Endodermal cell (in vitro differentiated cells): ENCODE measurements at regions not wholly inside any gene's neighbourhood (a gene's known extent, or its start where the extent isn't known, plus 50 kb on each side); places are given as distances from the start of the nearest gene placed in this dataset.

Source experiments
- DNase-seq: peaks from one replicate; pipeline ENCODE4 v3.0.0-alpha.2; 2017
- H3K27ac ChIP-seq: 2 replicates; pipeline ENCODE4 v1.5.1; 2013; ENCODE audit warnings: mild to moderate bottlenecking, low read depth, low read length, moderate library complexity
- H3K27me3 ChIP-seq: 2 replicates; pipeline ENCODE4 v1.6.1; 2013; ENCODE audit warnings: mild to moderate bottlenecking, low read length, moderate library complexity; ENCODE audit not compliant: insufficient read depth, control insufficient read depth, poor library complexity, severe bottlenecking
- H3K36me3 ChIP-seq: 2 replicates; pipeline ENCODE4 v1.7.0; 2013; ENCODE audit warnings: mild to moderate bottlenecking, low read length, moderate library complexity; ENCODE audit not compliant: control insufficient read depth, insufficient read depth
- H3K4me1 ChIP-seq: one replicate; pipeline ENCODE4 v1.7.0; 2013; ENCODE audit warnings: low read length; ENCODE audit not compliant: control insufficient read depth, insufficient read depth
- H3K4me3 ChIP-seq: 2 replicates; pipeline ENCODE4 v1.5.1; 2013; ENCODE audit warnings: mild to moderate bottlenecking, low read length, moderate library complexity
- H3K9ac ChIP-seq: 2 replicates; pipeline ENCODE4 v1.6.1; 2013; ENCODE audit warnings: mild to moderate bottlenecking, low read length, moderate library complexity; ENCODE audit not compliant: poor library complexity, severe bottlenecking; ENCODE audit errors: extremely low read depth
- H3K9me3 ChIP-seq: 2 replicates; pipeline ENCODE4 v1.6.1; 2013; ENCODE audit warnings: mild to moderate bottlenecking, low read length, moderate library complexity; ENCODE audit not compliant: control insufficient read depth
- H3K27ac Mint-ChIP-seq: 2 replicates; pipeline ENCODE4 v1.8.0; 2020; ENCODE audit warnings: mixed read lengths
- H3K27me3 Mint-ChIP-seq: 2 replicates; pipeline ENCODE4 v1.8.0; 2021; ENCODE audit warnings: mild to moderate bottlenecking, mixed read lengths; ENCODE audit not compliant: insufficient read depth
- H3K36me3 Mint-ChIP-seq: 2 replicates; pipeline ENCODE4 v1.8.0; 2020; ENCODE audit warnings: low read depth, mixed read lengths
- H3K4me1 Mint-ChIP-seq: 2 replicates; pipeline ENCODE4 v1.8.0; 2020; ENCODE audit warnings: mixed read lengths
- H3K4me3 Mint-ChIP-seq: 2 replicates; pipeline ENCODE4 v1.8.0; 2020; ENCODE audit warnings: mild to moderate bottlenecking, moderate library complexity, mixed read lengths
- H3K9me3 Mint-ChIP-seq: 2 replicates; pipeline ENCODE4 v1.8.0; 2020; ENCODE audit warnings: mild to moderate bottlenecking, mixed read lengths
- WGBS, 2 experiments: methylation state at CpG; one replicate each; pipeline versions ENCODE4 v1.1.5 to v1.1.7; 2013; ENCODE audit warnings: missing lambda C conversion rate in 2 of 2, mixed read lengths in 1 of 2; ENCODE audit not compliant: insufficient coverage in 1 of 2, insufficient read length in 1 of 2; 5-methylcytosine and 5-hydroxymethylcytosine counted together
- TF ChIP-seq, protein P1 (sequence below): fragments of 200-600 bp; sonication (generic); conservative IDR thresholded peaks from 2 replicates; pipeline ENCODE4 v1.5.0; 2021; ENCODE audit warnings: antibody characterized with exemption, mild to moderate bottlenecking

DNA sequence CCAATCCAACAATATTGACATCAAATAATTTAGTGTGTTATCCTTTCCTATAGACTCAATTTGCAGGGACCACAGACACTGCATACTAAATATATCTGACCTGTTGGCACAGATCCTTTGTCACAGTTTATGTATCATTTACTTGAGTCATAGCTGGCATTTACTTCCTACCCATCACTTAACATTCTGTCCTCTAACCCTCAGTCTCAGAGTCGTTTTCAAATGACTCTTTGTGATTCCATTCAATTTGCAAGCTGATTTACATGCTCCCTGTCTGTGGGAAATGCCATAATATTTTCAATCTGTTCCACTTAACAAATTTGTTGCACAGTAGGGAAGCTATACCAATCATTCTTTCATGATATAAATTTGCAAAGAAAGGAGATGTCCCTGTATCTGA is 265.7 kb upstream of the EDIL3 start:
- no peak overlapping the region for H3K27ac Mint-ChIP-seq
- no peaks in the 10 kb centered on the region for H3K36me3 ChIP-seq
- H3K4me1 Mint-ChIP-seq: no peaks in the 10 kb centered on the region
- H3K27me3 ChIP-seq: no peaks in the 10 kb centered on the region
- WGBS, 2 experiments: 33 to 37% methylated on average over 1 of the region's 1 CpG
- no peaks in the 10 kb centered on the region for H3K9me3 ChIP-seq
- no peak overlapping the region for H3K27ac ChIP-seq
- TF ChIP-seq, protein P1, sequence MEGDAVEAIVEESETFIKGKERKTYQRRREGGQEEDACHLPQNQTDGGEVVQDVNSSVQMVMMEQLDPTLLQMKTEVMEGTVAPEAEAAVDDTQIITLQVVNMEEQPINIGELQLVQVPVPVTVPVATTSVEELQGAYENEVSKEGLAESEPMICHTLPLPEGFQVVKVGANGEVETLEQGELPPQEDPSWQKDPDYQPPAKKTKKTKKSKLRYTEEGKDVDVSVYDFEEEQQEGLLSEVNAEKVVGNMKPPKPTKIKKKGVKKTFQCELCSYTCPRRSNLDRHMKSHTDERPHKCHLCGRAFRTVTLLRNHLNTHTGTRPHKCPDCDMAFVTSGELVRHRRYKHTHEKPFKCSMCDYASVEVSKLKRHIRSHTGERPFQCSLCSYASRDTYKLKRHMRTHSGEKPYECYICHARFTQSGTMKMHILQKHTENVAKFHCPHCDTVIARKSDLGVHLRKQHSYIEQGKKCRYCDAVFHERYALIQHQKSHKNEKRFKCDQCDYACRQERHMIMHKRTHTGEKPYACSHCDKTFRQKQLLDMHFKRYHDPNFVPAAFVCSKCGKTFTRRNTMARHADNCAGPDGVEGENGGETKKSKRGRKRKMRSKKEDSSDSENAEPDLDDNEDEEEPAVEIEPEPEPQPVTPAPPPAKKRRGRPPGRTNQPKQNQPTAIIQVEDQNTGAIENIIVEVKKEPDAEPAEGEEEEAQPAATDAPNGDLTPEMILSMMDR: no peak
- DNase-seq: no peak
- H3K36me3 Mint-ChIP-seq: no peaks in the 10 kb centered on the region
- no peak overlapping the region for H3K4me3 ChIP-seq
- no peaks in the 10 kb centered on the region for H3K27me3 Mint-ChIP-seq
- H3K4me3 Mint-ChIP-seq: no peak overlapping the region
- peaks cover 4% of the 10 kb centered on the region for H3K9me3 Mint-ChIP-seq
- no peaks in the 10 kb centered on the region for H3K4me1 ChIP-seq
- no peak overlapping the region for H3K9ac ChIP-seq

DNA sequence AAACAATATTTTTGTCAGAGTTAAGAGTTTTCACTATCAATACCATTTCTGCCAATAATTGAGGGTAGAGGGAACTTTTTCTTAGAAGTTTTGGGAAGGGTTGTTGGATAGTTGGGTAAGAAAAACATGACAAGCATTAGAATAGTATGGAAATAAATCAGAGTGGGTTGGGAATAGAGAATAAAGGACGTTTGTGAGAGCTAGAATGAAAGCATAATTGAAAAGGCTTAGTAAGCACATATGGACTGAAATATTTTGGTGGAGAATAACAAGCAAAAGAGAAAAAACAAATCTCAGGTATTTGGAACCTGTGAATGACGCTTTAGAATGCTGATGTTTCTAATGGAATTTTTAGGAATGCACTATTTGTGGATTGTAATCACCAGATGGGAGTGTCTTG is 262.9 kb upstream of the EDIL3 start:
- no peak overlapping the region for H3K27ac Mint-ChIP-seq
- 83 to 100% methylated on average over 2 of the region's 2 CpGs for WGBS, 2 experiments

DNA sequence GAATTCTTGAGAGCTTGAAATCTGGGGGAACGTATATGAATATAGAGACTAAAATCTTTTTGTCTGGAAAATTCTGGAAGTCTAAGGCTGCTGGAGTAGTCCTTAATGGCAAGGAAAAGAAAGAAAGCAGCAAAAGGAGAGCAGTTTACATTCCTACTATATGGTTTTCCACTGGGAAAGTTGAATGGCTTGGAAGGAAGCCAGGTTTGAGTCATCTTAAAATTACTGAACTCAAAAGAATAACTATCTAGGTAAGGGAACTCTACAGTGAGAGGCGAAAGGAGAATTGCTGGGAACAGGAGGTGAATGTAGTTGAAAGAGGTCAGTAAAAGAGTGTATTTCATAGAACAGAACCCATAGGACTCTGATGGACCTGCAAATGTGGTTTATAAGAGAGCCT is 258.1 kb upstream of the EDIL3 start:
- Histone ChIP-seq H3K4me1 (no peaks in the 10 kb centered on the region), H3K36me3 (no peaks in the 10 kb centered on the region), H3K27ac (no peak overlapping the region), H3K27me3 (no peaks in the 10 kb centered on the region), H3K4me3 (no peak overlapping the region), H3K9ac (no peak overlapping the region), H3K9me3 (no peaks in the 10 kb centered on the region)
- Mint-ChIP-seq H3K9me3 (peaks cover 4% of the 10 kb centered on the region), H3K4me3 (no peak overlapping the region), H3K36me3 (no peaks in the 10 kb centered on the region), H3K27ac (no peak overlapping the region), H3K27me3 (no peaks in the 10 kb centered on the region), H3K4me1 (no peaks in the 10 kb centered on the region)
- TF ChIP-seq, protein P1: no peak
- 88 to 100% methylated on average over 1 to 2 of the region's 2 CpGs for WGBS, 2 experiments
- no peak for DNase-seq

More for the DNA sequence above, 262.9 kb upstream of the EDIL3 start:
- H3K4me1 Mint-ChIP-seq: no peaks in the 10 kb centered on the region
- no peaks in the 10 kb centered on the region for H3K36me3 Mint-ChIP-seq
- no peak for DNase-seq
- no peaks in the 10 kb centered on the region for H3K4me1 ChIP-seq
- H3K27ac ChIP-seq: no peak overlapping the region
- H3K4me3 Mint-ChIP-seq: no peak overlapping the region
- TF ChIP-seq, protein P1: no peak
- H3K27me3 Mint-ChIP-seq: no peaks in the 10 kb centered on the region
- H3K9me3 ChIP-seq: no peaks in the 10 kb centered on the region
- H3K4me3 ChIP-seq: no peak overlapping the region
- no peaks in the 10 kb centered on the region for H3K36me3 ChIP-seq
- H3K9ac ChIP-seq: no peak overlapping the region
- no peaks in the 10 kb centered on the region for H3K27me3 ChIP-seq
- H3K9me3 Mint-ChIP-seq: peaks cover 4% of the 10 kb centered on the region
